Activated CD8-positive, alpha-beta T cell treated with anti-CD3 and anti-CD28 coated beads, Interleukin-2, amount 10 ng/mL, durations not matched to agents 7 days and 5 days (primary cell): ENCODE measurements at regions not wholly inside any gene's neighbourhood (a gene's known extent, or its start where the extent isn't known, plus 50 kb on each side); places are given as distances from the start of the nearest gene placed in this dataset.

Experiments used
- ATAC-seq: fragments of 150-1000 bp; cut with Tn5 transposase; one replicate; pipeline ENCODE4 v1.10.0; 2021; ENCODE audit warnings: moderate library complexity
- CTCF ChIA-PET: fragments of 350-600 bp; sonication (Branson Sonifier 250); formaldehyde crosslinking; loops from one replicate; lab custom pipeline; 2021; ENCODE audit warnings: antibody characterized with exemption; lab: Charles Lee
- POLR2A ChIA-PET: fragments of 350-600 bp; sonication (Branson Sonifier 250); formaldehyde crosslinking; loops from one replicate; lab custom pipeline; 2021; ENCODE audit warnings: antibody characterized with exemption; lab: Charles Lee
- DNase-seq: peaks from one replicate; pipeline ENCODE4 v3.0.0-alpha.2; 2020
- H3K27ac Mint-ChIP-seq: one replicate; pipeline ENCODE4 v1.8.0; 2021; ENCODE audit warnings: mild to moderate bottlenecking, mixed read lengths
- H3K27me3 Mint-ChIP-seq: one replicate; pipeline ENCODE4 v1.8.0; 2021; ENCODE audit warnings: low read depth, mixed read lengths
- H3K36me3 Mint-ChIP-seq: one replicate; pipeline ENCODE4 v1.8.0; 2021; ENCODE audit warnings: low read depth, mixed read lengths
- H3K4me1 Mint-ChIP-seq: one replicate; pipeline ENCODE4 v1.8.0; 2021; ENCODE audit warnings: low read depth, mixed read lengths
- H3K4me3 Mint-ChIP-seq: one replicate; pipeline ENCODE4 v1.8.0; 2021; ENCODE audit warnings: mild to moderate bottlenecking, mixed read lengths
- H3K9me3 Mint-ChIP-seq: one replicate; pipeline ENCODE4 v1.8.0; 2022; ENCODE audit warnings: mixed read lengths; ENCODE audit not compliant: insufficient read depth

DNA sequence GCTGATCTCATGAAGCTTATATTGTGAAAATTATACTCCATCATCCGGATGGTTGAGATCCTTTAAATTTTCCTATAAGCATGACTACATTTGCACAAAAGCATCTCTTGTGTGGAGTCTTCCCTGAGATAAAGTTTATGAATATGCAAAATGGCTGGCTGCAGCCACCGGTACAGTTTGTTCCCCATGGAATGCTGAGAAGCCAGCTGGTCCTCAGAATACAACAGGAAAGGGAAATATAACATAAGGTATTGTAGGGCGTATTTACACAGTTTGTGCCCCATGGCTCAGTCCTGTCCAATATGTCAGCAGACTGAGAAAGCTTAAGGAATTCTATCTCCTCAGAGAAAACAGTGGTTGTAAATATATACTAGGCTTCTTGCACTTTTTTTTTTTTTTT lies 468.6 kb downstream of the CNTN6 start:
- no peak overlapping the region for H3K4me3 Mint-ChIP-seq
- ATAC-seq (no peak), DNase-seq (no peak)
- no peaks in the 10 kb centered on the region for H3K36me3 Mint-ChIP-seq
- POLR2A ChIA-PET = no interaction called here
- CTCF ChIA-PET = no interaction called here
- no peaks in the 10 kb centered on the region for H3K4me1 Mint-ChIP-seq
- H3K27ac Mint-ChIP-seq = no peak overlapping the region
- H3K9me3 Mint-ChIP-seq = peaks cover 15% of the 10 kb centered on the region
- H3K27me3 Mint-ChIP-seq = no peaks in the 10 kb centered on the region

DNA sequence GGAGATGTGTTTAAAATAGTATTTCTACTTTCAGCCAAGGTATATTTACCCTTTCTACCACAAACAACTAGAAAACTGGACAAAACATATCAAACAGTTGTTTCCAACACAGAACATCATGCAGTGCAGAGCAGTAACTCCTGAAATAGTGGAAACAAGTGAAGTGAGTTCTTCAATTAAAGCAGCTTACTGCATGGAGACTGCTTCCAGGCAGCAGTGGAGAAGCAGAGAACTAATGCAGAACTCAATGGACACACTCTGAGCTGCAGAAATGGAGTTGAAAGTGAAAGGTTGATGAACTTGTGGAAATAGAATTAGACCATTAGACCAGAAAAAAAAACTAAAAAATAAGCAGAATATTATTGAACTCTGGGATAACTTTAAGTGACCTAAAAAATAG lies 478.9 kb downstream of the CNTN6 start:
- no peak overlapping the region for H3K27ac Mint-ChIP-seq
- DNase-seq = no peak
- H3K36me3 Mint-ChIP-seq = no peaks in the 10 kb centered on the region
- no peaks in the 10 kb centered on the region for H3K27me3 Mint-ChIP-seq
- no peaks in the 10 kb centered on the region for H3K4me1 Mint-ChIP-seq
- no peak overlapping the region for H3K4me3 Mint-ChIP-seq
- H3K9me3 Mint-ChIP-seq = peaks cover 20% of the 10 kb centered on the region
- no peak for ATAC-seq
- ChIA-PET CTCF (no interaction called here), POLR2A (no interaction called here)

DNA sequence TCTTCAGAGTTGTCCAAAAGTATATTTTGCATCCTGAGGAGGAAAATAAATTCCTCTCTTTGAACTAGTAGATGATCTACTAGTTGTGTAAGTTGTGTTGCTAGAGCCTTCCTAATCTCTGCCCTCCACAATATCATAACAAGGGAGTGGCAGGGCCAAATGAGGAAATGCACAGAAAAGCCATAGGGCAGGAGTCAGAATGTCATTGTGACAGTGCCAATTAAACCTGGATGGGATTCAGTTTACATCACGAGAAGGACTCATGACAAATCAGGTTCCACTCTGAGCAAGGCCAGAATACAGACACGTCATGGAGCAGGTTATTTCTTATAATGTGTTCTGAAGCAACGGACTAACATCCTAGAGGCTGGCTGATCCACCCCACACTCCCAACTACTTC lies 483.2 kb downstream of the CNTN6 start:
- DNase-seq (no peak), ATAC-seq (no peak)
- Mint-ChIP-seq H3K36me3 (no peaks in the 10 kb centered on the region), H3K27me3 (no peaks in the 10 kb centered on the region), H3K4me1 (no peaks in the 10 kb centered on the region), H3K9me3 (peaks cover 15% of the 10 kb centered on the region), H3K27ac (no peak overlapping the region), H3K4me3 (no peak overlapping the region)
- CTCF ChIA-PET = no interaction called here
- POLR2A ChIA-PET = no interaction called here

DNA sequence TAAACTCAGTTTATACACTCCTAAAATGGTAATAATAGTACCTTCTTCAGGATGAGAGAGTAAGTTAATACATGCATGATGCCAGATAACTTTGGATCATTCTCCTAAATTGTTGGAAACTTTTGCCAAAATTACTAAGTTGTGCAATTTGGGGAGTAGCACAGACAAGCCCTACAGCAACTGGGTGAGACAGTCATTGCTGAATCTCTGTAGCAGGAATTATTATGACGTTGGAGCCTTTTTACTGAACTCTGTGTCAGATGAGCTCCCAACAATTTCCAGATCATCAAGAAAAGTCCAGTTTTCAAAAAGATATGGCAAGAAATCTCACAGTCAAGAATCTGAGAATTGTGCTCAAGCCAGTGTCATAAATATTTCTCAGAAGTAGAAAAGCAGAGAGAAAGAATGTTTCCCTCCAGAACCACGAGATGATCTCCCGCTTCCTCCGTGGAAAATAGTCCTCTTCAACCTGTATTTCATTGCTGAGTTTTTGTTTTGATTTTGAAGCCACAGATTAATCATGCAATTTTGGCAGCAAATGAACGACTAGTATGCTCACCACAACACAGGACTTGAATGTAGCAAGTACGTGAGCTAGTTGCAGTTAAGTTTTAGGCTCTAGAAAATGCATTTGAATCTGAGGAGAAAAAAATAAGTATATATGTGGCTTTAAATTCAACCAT lies 485.4 kb downstream of the CNTN6 start:
- CTCF ChIA-PET = no interaction called here
- no peak overlapping the region for H3K4me3 Mint-ChIP-seq
- H3K4me1 Mint-ChIP-seq = no peaks in the 10 kb centered on the region
- H3K27ac Mint-ChIP-seq = no peak overlapping the region
- POLR2A ChIA-PET = no interaction called here
- no peaks in the 10 kb centered on the region for H3K27me3 Mint-ChIP-seq
- DNase-seq (no peak), ATAC-seq (no peak)
- H3K9me3 Mint-ChIP-seq = peaks cover 8% of the 10 kb centered on the region
- no peaks in the 10 kb centered on the region for H3K36me3 Mint-ChIP-seq

DNA sequence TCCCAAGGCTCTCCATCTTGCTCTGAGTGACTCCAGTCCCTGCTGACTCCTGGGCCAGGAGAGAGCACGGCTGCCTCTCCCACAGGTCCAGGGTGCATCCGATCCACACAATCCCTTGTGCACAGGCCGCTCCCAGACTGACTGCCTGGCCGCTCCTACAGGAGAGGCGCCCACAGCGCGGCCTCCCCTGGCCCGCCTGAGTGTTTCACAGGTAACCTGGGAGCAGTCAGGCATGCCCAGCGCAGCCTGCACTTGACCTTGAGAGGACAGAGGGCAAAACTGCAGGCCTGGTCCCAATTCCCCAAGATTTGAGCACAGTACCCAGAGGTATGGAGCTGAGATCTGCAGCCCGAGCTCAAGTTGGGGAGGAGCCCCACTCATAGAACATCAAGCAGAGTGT lies 490.2 kb downstream of the CNTN6 start:
- peaks cover 31% of the 10 kb centered on the region for H3K9me3 Mint-ChIP-seq
- no peak overlapping the region for H3K4me3 Mint-ChIP-seq

DNA sequence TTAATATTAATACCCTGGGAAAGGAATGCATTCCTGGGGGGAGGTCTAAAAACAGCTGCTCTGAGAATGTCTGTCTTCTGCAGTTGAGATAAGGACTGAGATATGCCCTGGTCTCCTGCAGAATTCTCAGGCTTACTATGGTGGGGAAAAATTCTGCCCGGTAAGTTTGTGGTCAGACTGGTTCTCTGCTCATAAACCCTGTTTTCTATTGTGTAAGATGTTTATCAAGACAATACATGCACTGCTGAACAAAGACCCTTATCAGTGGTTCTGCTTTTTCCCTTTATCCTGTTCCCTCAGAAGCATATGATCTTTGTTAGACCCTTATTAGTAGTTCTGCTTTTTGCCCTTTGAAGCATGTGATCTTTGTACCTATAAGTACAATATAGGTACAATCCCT lies 494.6 kb downstream of the CNTN6 start:
- H3K27ac Mint-ChIP-seq = no peak overlapping the region
- ATAC-seq = no peak
- ChIA-PET CTCF (no interaction called here), POLR2A (no interaction called here)
- no peaks in the 10 kb centered on the region for H3K4me1 Mint-ChIP-seq
- H3K9me3 Mint-ChIP-seq = peaks cover 41% of the 10 kb centered on the region
- H3K4me3 Mint-ChIP-seq = no peak overlapping the region
- H3K36me3 Mint-ChIP-seq = no peaks in the 10 kb centered on the region
- no peaks in the 10 kb centered on the region for H3K27me3 Mint-ChIP-seq
- no peak for DNase-seq

More for the DNA sequence above, 490.2 kb downstream of the CNTN6 start:
- ATAC-seq (no peak), DNase-seq (no peak)
- ChIA-PET POLR2A (no interaction called here), CTCF (no interaction called here)
- Mint-ChIP-seq H3K27me3 (no peaks in the 10 kb centered on the region), H3K4me1 (no peaks in the 10 kb centered on the region), H3K36me3 (no peaks in the 10 kb centered on the region), H3K27ac (no peak overlapping the region)

DNA sequence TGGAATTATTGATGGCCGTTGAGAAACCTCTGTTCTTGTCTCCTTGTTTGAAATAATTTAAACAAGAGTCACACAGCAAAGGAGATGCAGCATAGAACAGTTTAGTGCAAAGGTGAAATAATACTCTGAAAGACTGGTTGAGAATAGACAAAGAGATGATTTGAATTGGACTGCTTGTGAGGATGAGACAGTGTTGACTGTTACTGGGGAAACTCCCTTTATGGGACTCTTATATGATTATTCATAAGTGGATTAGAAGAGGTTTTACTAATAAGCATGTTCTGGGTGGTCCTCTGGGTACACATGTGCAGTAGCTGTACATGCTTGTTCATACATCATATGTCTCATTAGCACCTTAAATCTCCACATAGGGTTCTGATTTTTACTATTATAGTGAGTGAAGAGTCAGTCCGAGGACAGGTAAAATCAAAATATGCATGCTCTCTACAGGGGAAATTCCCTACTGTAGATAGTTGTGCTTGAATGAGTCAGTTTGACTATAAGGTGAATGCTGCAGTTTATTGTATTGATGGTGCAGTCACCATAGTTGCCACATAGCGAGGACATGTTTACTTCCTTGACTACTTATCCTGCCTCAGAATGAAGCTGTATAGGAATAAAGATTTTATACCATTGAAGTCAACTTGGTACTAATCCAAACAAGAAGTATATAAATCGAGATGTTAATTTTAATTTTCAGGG lies 498.7 kb downstream of the CNTN6 start:
- Mint-ChIP-seq H3K27me3 (no peaks in the 10 kb centered on the region), H3K4me3 (no peak overlapping the region), H3K36me3 (no peaks in the 10 kb centered on the region), H3K4me1 (no peaks in the 10 kb centered on the region), H3K9me3 (peaks cover 24% of the 10 kb centered on the region), H3K27ac (no peak overlapping the region)
- DNase-seq = no peak
- ChIA-PET CTCF (no interaction called here), POLR2A (no interaction called here)
- no peak for ATAC-seq

DNA sequence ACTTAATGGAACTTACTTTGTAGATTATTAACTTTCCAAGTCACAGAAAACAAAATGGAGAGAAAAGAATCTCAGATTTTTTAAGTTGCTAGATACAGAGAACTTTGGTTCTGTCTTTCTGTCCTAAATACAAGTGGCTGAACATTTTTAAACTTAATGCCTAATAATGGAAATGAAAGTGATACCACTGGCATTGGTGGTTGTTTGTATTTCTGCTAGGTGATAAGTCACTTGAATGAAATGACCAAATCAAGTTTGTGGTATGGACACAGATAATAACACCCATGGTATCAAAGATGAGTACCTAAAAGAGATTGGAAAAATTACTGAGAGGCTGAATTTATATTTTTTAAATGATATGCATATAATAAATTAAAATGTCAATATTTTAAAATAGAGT lies 502.1 kb downstream of the CNTN6 start:
- CTCF ChIA-PET = no interaction called here
- Mint-ChIP-seq H3K4me1 (no peaks in the 10 kb centered on the region), H3K27me3 (no peaks in the 10 kb centered on the region), H3K36me3 (no peaks in the 10 kb centered on the region), H3K27ac (no peak overlapping the region), H3K4me3 (no peak overlapping the region), H3K9me3 (peaks cover 12% of the 10 kb centered on the region)
- no peak for ATAC-seq
- DNase-seq = no peak
- POLR2A ChIA-PET = no interaction called here

DNA sequence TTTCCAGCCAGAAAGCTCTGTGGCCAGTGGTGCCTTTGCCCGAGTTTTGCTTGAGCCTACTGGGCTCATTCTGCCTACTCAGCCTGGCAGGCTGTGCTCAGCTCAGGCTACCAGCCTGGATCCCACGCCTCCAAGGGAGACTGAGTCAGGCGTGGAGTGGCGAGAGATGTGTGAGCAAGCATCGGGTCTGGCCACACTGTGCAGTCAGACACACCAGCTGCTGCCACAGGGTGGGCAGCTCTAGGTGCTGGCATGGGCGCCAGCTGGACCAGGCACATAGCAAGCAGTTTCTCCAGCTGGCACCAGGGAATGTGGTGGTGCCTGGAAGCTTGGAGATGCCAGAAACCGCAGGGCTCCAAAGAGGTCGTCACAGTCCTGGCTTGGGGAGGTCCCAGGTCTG lies 498.5 kb upstream of the CNTN4 start:
- Mint-ChIP-seq H3K36me3 (no peaks in the 10 kb centered on the region), H3K27ac (no peak overlapping the region)
- CTCF ChIA-PET = no interaction called here

DNA sequence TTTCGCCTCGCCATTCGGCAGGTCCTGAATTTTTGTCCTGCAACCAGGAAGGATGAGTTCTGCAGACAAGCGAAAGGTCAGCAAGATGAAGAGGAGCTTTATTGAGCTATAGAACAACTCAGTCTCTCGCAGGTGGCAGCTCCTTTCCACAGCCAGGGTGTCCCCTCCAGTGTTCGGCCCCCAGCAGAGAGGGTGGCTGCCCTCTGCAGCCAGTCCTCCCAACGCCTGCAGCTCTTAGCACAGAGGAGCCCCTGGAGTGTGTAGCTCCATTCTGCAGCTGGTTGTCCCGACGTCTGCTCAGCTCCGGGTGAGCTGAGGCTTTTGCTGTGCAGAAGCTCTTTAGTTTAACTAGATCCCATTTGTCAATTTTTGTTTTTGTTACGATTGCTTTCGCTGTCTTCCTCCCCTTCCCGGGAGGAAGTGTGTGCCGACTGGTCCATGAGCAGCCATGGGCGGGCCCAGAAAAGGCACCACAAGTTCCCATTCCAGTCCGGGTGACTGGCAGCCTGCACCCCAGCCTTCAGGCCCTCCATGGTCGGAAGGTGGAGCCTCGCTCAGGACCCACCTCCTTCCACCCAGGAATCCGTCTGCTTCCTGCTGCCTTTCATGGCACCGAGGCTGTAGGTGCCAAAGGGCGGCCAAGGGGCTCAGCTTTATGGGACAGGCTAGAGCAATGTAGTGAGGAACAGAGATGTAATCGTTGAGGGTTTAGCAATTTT lies 497.8 kb upstream of the CNTN4 start:
- CTCF ChIA-PET = no interaction called here
- ATAC-seq (no peak), DNase-seq (no peak)
- no peaks in the 10 kb centered on the region for H3K4me1 Mint-ChIP-seq
- H3K27ac Mint-ChIP-seq = no peak overlapping the region
- no peaks in the 10 kb centered on the region for H3K27me3 Mint-ChIP-seq
- no peaks in the 10 kb centered on the region for H3K36me3 Mint-ChIP-seq
- POLR2A ChIA-PET = no interaction called here
- peaks cover 5% of the 10 kb centered on the region for H3K9me3 Mint-ChIP-seq
- no peak overlapping the region for H3K4me3 Mint-ChIP-seq

More for the DNA sequence above, 498.5 kb upstream of the CNTN4 start:
- ATAC-seq = no peak
- no peak overlapping the region for H3K4me3 Mint-ChIP-seq
- POLR2A ChIA-PET = no interaction called here
- H3K4me1 Mint-ChIP-seq = no peaks in the 10 kb centered on the region
- no peak for DNase-seq
- peaks cover 5% of the 10 kb centered on the region for H3K9me3 Mint-ChIP-seq
- no peaks in the 10 kb centered on the region for H3K27me3 Mint-ChIP-seq

DNA sequence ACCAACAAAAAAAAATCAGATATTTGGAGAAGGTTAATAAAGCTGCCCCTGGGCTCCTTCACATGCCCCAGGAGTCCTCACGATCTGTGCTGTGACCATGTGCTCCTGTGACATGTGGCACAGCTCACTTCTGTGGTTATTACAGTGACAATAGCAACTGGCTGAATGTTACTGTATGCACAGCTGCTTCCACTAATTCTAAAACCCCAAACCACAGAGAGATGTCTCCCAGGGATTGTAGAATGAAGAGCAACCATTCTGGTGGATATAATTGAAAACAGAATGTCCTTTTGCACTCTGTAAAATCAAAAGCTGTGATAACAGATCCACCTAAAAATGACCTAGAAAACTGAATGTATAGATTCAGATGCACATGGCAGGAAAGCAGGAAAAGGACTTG lies 489.2 kb upstream of the CNTN4 start:
- no peak for ATAC-seq
- Mint-ChIP-seq H3K27me3 (no peaks in the 10 kb centered on the region), H3K4me1 (no peaks in the 10 kb centered on the region), H3K4me3 (no peak overlapping the region), H3K9me3 (no peaks in the 10 kb centered on the region), H3K36me3 (no peaks in the 10 kb centered on the region), H3K27ac (no peak overlapping the region)
- ChIA-PET POLR2A (no interaction called here), CTCF (no interaction called here)
- DNase-seq = no peak

DNA sequence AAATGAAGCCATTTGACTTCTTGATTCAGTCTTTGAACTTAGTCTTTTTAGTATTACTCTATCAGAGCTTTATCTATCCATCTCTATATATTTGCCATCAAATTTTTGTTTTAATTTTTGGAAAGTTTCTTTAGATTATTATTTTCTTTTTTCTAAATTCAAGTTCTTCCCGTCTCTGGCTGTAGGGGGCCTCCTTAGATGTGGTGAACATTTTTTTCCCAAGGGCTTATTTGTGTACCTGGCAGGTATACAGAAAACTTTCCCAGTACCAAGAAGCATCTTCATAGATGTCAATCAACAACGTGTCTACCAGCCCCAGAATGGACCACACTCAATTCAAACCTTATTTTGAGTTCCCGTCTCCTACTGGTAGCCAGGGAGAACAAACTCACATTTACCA lies 486.8 kb upstream of the CNTN4 start:
- Mint-ChIP-seq H3K9me3 (peaks cover 5% of the 10 kb centered on the region), H3K4me1 (no peaks in the 10 kb centered on the region), H3K4me3 (no peak overlapping the region), H3K36me3 (no peaks in the 10 kb centered on the region), H3K27ac (no peak overlapping the region), H3K27me3 (no peaks in the 10 kb centered on the region)
- POLR2A ChIA-PET = no interaction called here
- ATAC-seq (no peak), DNase-seq (no peak)
- CTCF ChIA-PET = no interaction called here
